H9 (cell line): ENCODE measurements at regions not wholly inside any gene's neighbourhood (a gene's known extent, or its start where the extent isn't known, plus 50 kb on each side); places are given as distances from the start of the nearest gene placed in this dataset.

ENCODE experiments used
- DNase-seq: peaks from one replicate; pipeline ENCODE4 v3.0.0-alpha.2; 2017
- H2AFZ ChIP-seq: one replicate; pipeline ENCODE4 v1.6.1; 2013; ENCODE audit warnings: mild to moderate bottlenecking, low read length, control low read depth, moderate library complexity
- H2AK5ac ChIP-seq: 2 replicates; pipeline ENCODE4 v1.6.1; 2013; ENCODE audit warnings: low read length, control low read depth, mixed read lengths; ENCODE audit not compliant: insufficient read length
- H2BK120ac ChIP-seq: one replicate; pipeline ENCODE4 v1.6.1; 2013; ENCODE audit warnings: low read depth, mild to moderate bottlenecking, low read length, control low read depth, inconsistent platforms; ENCODE audit not compliant: poor library complexity, severe bottlenecking
- H2BK12ac ChIP-seq: 2 replicates; pipeline ENCODE4 v1.6.1; 2013; ENCODE audit warnings: low read length, control low read depth, mixed read lengths, low read depth; ENCODE audit not compliant: insufficient read length
- H2BK15ac ChIP-seq: 2 replicates; pipeline ENCODE4 v1.6.1; 2013; ENCODE audit warnings: low read depth, low read length, control low read depth
- H2BK20ac ChIP-seq: one replicate; pipeline ENCODE4 v1.6.1; 2013; ENCODE audit warnings: low read depth, mild to moderate bottlenecking, low read length, control low read depth, inconsistent platforms; ENCODE audit not compliant: poor library complexity, severe bottlenecking
- H2BK5ac ChIP-seq: 2 replicates; pipeline ENCODE4 v1.6.1; 2013; ENCODE audit warnings: low read length, control low read depth, mixed read lengths; ENCODE audit not compliant: insufficient read length
- H3K14ac ChIP-seq: 2 replicates; pipeline ENCODE4 v1.6.1; 2013; ENCODE audit warnings: low read length, control low read depth; ENCODE audit not compliant: insufficient read depth
- H3K18ac ChIP-seq: 2 replicates; pipeline ENCODE4 v1.6.1; 2013; ENCODE audit warnings: low read depth, mild to moderate bottlenecking, mixed read lengths, low read length, control low read depth; ENCODE audit not compliant: insufficient read length
- H3K23ac ChIP-seq: 2 replicates; pipeline ENCODE4 v1.6.1; 2013; ENCODE audit warnings: low read length, control low read depth, mixed read lengths, low read depth; ENCODE audit not compliant: insufficient read length
- H3K23me2 ChIP-seq: 2 replicates; pipeline ENCODE4 v1.6.1; 2013; ENCODE audit warnings: low read depth, mild to moderate bottlenecking, mixed read lengths, low read length, control low read depth; ENCODE audit not compliant: insufficient read length, poor library complexity, severe bottlenecking
- H3K27ac ChIP-seq: 2 replicates; pipeline ENCODE4 v1.5.1; 2013; ENCODE audit warnings: low read length, control low read depth, mixed read lengths, low read depth; ENCODE audit not compliant: insufficient read length
- H3K27me3 ChIP-seq: 2 replicates; pipeline ENCODE4 v1.6.1; 2013; ENCODE audit warnings: low read length, control low read depth, inconsistent platforms; ENCODE audit not compliant: insufficient read depth
- H3K4ac ChIP-seq: 2 replicates; pipeline ENCODE4 v1.6.1; 2013; ENCODE audit warnings: low read depth, mild to moderate bottlenecking, control low read depth, inconsistent platforms, low read length, moderate library complexity
- H3K4me1 ChIP-seq: 2 replicates; pipeline ENCODE4 v1.6.1; 2013; ENCODE audit warnings: low read length, control low read depth, inconsistent platforms; ENCODE audit not compliant: insufficient read depth
- H3K4me2 ChIP-seq: 2 replicates; pipeline ENCODE4 v1.6.1; 2013; ENCODE audit warnings: low read length, control low read depth, mixed read lengths; ENCODE audit not compliant: insufficient read length, insufficient read depth
- H3K56ac ChIP-seq: 2 replicates; pipeline ENCODE4 v1.6.1; 2013; ENCODE audit warnings: low read depth, mild to moderate bottlenecking, mixed read lengths, low read length, control low read depth; ENCODE audit not compliant: insufficient read length
- H3K79me1 ChIP-seq: 2 replicates; pipeline ENCODE4 v1.6.1; 2013; ENCODE audit warnings: low read depth, mild to moderate bottlenecking, moderate library complexity, low read length, control low read depth, inconsistent platforms; ENCODE audit not compliant: insufficient read depth, poor library complexity, severe bottlenecking
- H3K79me2 ChIP-seq: 2 replicates; pipeline ENCODE4 v1.6.1; 2013; ENCODE audit warnings: low read length, control low read depth, inconsistent platforms; ENCODE audit not compliant: insufficient read depth
- H3K9ac ChIP-seq: 2 replicates; pipeline ENCODE4 v1.6.1; 2013; ENCODE audit warnings: low read length, control low read depth, mixed read lengths; ENCODE audit not compliant: insufficient read length; ENCODE audit errors: extremely low read depth
- H3K9me3 ChIP-seq: one replicate; pipeline ENCODE4 v1.6.1; 2013; ENCODE audit warnings: low read depth, low read length, inconsistent platforms; ENCODE audit not compliant: control insufficient read depth
- H3T11ph ChIP-seq: one replicate; pipeline ENCODE4 v1.6.1; 2013; ENCODE audit warnings: mild to moderate bottlenecking, low read length, control low read depth, inconsistent platforms
- H4K20me1 ChIP-seq: one replicate; pipeline ENCODE4 v1.6.1; 2013; ENCODE audit not compliant: control insufficient read depth, insufficient read length, insufficient read depth
- H4K5ac ChIP-seq: 2 replicates; pipeline ENCODE4 v1.6.1; 2013; ENCODE audit warnings: low read depth, mild to moderate bottlenecking, mixed read lengths, low read length, control low read depth; ENCODE audit not compliant: insufficient read length
- H4K8ac ChIP-seq: replicated peaks from 2 replicates; pipeline ENCODE4 v1.6.1; 2013; ENCODE audit warnings: low read length, control low read depth, mixed read lengths, low read depth; ENCODE audit not compliant: insufficient read length
- H4K91ac ChIP-seq: 2 replicates; pipeline ENCODE4 v1.6.1; 2013; ENCODE audit warnings: low read depth, mild to moderate bottlenecking, moderate library complexity, mixed read lengths, low read length, control low read depth; ENCODE audit not compliant: insufficient read length
- H3K27ac Mint-ChIP-seq, 3 experiments: 2 replicates in 2 of 3; 3 replicates in 1 of 3; pipeline ENCODE4 v1.8.0; 2020 to 2021; ENCODE audit warnings: mixed read lengths in 3 of 3, mild to moderate bottlenecking in 1 of 3, moderate library complexity in 1 of 3
- H3K27me3 Mint-ChIP-seq: 2 replicates; pipeline ENCODE4 v1.8.0; 2021; ENCODE audit warnings: low read depth, mild to moderate bottlenecking, moderate library complexity, mixed read lengths
- H3K36me3 Mint-ChIP-seq, 3 experiments: 2 replicates in 2 of 3; 3 replicates in 1 of 3; pipeline ENCODE4 v1.8.0; 2020 to 2021; ENCODE audit warnings: low read depth in 3 of 3, mixed read lengths in 3 of 3; ENCODE audit not compliant: insufficient read depth in 1 of 3
- H3K4me1 Mint-ChIP-seq, 2 experiments: 2 replicates each; pipeline ENCODE4 v1.8.0; 2020; ENCODE audit warnings: mixed read lengths in 2 of 2
- H3K4me3 Mint-ChIP-seq, 2 experiments: 2 replicates in 1 of 2; 3 replicates in 1 of 2; pipeline ENCODE4 v1.8.0; 2020 to 2021; ENCODE audit warnings: mild to moderate bottlenecking in 2 of 2, mixed read lengths in 2 of 2, moderate library complexity in 1 of 2
- H3K9me3 Mint-ChIP-seq, 2 experiments: 2 replicates in 1 of 2; 3 replicates in 1 of 2; pipeline ENCODE4 v1.8.0; 2020; ENCODE audit warnings: mild to moderate bottlenecking in 2 of 2, mixed read lengths in 2 of 2, moderate library complexity in 1 of 2
- CTCF ChIP-seq: fragments of 200-600 bp; sonication (generic); conservative IDR thresholded peaks from 3 replicates; pipeline ENCODE4 v1.8.0; 2021; ENCODE audit warnings: antibody characterized with exemption, mild to moderate bottlenecking

GRCh38 chr2:53216805-53217204, 550.8 kb upstream of the CHAC2 start:
- no peak for DNase-seq
- H2BK12ac ChIP-seq: no peak overlapping the region
- no peaks in the 10 kb centered on the region for H3K4me1 ChIP-seq
- no peaks in the 10 kb centered on the region for H3K27me3 ChIP-seq
- H2BK15ac ChIP-seq: no peak overlapping the region
- H3T11ph ChIP-seq: no peak overlapping the region
- Mint-ChIP-seq H3K36me3 (peaks cover 6 to 12% (median 6%) of the 10 kb centered on the region in 3 experiments; a peak in 5 of 7 replicates), H3K4me1 (no peaks in the 10 kb centered on the region), H3K4me3 (no peak overlapping the region), H3K9me3 (peaks cover 9 to 12% of the 10 kb centered on the region in 2 experiments), H3K27me3 (no peaks in the 10 kb centered on the region), H3K27ac (no peak overlapping the region)
- no peak overlapping the region for H2AFZ ChIP-seq
- H4K91ac ChIP-seq: no peak overlapping the region
- H4K20me1 ChIP-seq: no peaks in the 10 kb centered on the region
- no peak overlapping the region for H3K23ac ChIP-seq
- H2BK20ac ChIP-seq: no peak overlapping the region
- H4K5ac ChIP-seq: no peak overlapping the region
- no peak overlapping the region for H4K8ac ChIP-seq
- H3K18ac ChIP-seq: no peak overlapping the region
- H2BK120ac ChIP-seq: no peak overlapping the region
- H3K27ac ChIP-seq: no peak overlapping the region
- H3K79me2 ChIP-seq: no peaks in the 10 kb centered on the region
- no peaks in the 10 kb centered on the region for H3K23me2 ChIP-seq
- no peak overlapping the region for H3K9ac ChIP-seq
- no peaks in the 10 kb centered on the region for H3K79me1 ChIP-seq
- no peak overlapping the region for H3K4me2 ChIP-seq
- H2AK5ac ChIP-seq: no peak overlapping the region
- no peak for TF ChIP-seq CTCF
- no peaks in the 10 kb centered on the region for H3K9me3 ChIP-seq
- H3K4ac ChIP-seq: no peak overlapping the region
- no peak overlapping the region for H3K56ac ChIP-seq
- H2BK5ac ChIP-seq: no peak overlapping the region
- H3K14ac ChIP-seq: no peak overlapping the region
